ENCODE measurements at regions not wholly inside any gene's neighbourhood (a gene's known extent, or its start where the extent isn't known, plus 50 kb on each side); places are given as distances from the start of the nearest gene placed in this dataset.

- TF ChIP-seq, protein P1, sequence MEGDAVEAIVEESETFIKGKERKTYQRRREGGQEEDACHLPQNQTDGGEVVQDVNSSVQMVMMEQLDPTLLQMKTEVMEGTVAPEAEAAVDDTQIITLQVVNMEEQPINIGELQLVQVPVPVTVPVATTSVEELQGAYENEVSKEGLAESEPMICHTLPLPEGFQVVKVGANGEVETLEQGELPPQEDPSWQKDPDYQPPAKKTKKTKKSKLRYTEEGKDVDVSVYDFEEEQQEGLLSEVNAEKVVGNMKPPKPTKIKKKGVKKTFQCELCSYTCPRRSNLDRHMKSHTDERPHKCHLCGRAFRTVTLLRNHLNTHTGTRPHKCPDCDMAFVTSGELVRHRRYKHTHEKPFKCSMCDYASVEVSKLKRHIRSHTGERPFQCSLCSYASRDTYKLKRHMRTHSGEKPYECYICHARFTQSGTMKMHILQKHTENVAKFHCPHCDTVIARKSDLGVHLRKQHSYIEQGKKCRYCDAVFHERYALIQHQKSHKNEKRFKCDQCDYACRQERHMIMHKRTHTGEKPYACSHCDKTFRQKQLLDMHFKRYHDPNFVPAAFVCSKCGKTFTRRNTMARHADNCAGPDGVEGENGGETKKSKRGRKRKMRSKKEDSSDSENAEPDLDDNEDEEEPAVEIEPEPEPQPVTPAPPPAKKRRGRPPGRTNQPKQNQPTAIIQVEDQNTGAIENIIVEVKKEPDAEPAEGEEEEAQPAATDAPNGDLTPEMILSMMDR (IDR thresholded peaks at IDR 0.05; ENCODE audit: insufficient read depth, missing control alignments): no peak
- FAIRE-seq (no peak), DNase-seq (ENCODE audit: insufficient read length, low spot score) (no peak)
These were observed 440.3 kb upstream of the HS3ST5 start for GRCh38 chr6:114783083-114783482.

DNA sequence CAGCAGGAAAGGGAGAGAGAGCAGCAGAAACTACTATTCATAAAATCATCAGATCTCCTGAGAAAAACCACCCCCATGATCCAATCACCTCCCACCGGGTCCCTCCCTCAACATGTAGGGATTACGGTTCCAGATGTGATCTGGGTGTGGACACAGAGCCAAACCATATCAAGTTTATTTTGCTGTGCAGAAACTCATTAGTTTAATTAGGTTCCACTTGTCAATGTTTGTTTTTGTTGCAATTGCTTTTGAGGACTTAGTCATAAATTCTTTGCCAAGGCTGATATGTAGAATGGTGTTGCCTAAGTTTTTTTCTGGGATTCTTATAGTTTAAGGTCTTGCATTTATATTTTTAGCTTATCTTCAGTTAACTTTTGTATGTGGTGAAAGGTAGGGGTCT lies 422.0 kb upstream of the HS3ST5 start:
- FAIRE-seq (no peak), DNase-seq (ENCODE audit: insufficient read length, low spot score) (no peak)
- TF ChIP-seq, protein P1 (IDR thresholded peaks at IDR 0.05; ENCODE audit: insufficient read depth, missing control alignments): no peak

GRCh38 chr6:114762145-114762544 lies 419.3 kb upstream of the HS3ST5 start:
- TF ChIP-seq, protein P1 (IDR thresholded peaks at IDR 0.05; ENCODE audit: insufficient read depth, missing control alignments): no peak
- DNase-seq (ENCODE audit: insufficient read length, low spot score): no peak

DNA sequence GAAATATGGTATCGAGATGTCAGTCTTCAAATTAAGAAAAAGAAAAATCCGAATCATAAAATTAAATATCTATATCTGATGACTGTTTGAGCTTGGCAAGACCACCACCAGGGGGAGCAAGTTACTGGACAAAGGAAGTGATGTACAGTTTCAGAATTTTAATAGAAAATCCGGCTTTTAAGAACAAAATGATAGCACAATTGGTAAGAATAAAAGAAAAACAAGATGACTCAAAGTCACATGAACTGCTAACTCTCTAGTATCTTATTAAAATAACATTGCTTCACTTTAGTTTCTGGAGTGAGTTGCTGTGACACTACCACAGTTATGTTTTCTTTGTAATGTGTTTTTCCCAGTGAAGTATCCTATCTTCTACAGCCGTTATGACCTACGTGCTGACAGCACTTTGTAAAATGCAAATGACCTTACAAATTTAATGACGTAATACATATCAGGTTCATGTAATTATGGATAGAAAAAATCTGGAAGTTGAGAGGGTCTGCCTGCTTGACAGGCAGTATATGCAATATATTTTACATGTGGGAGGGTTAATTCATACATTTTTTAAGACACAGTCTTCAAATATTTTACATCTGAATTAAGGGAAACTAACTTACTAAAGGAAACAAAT lies 405.3 kb upstream of the HS3ST5 start:
- DNase-seq (ENCODE audit: insufficient read length, low spot score) (no peak), FAIRE-seq (peak; percentile 58)
- TF ChIP-seq, protein P1 (IDR thresholded peaks at IDR 0.05; ENCODE audit: insufficient read depth, missing control alignments): peak; percentile 79

More at GRCh38 chr6:114762145-114762544, 419.3 kb upstream of the HS3ST5 start:
- no peak for FAIRE-seq

DNA sequence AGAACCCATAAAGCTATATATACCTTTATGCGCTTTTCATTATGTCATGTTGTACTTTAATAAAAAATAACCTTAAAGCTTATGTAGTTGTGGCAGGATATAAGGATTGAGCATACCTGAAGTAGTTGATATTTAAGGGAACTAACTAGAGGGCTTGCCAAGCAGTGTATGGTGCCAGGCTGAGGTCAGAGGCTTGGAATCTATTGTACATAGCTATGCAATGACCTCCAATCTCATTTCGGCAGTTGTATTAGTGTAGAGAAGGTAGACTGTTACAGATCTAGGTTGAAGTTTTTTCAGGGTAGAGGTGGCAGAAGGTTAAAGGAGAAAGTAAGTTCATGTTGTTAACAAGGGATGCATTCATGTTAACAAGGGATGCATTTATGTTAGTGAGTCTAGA lies 397.7 kb upstream of the HS3ST5 start:
- DNase-seq (ENCODE audit: insufficient read length, low spot score) (no peak), FAIRE-seq (no peak)
- TF ChIP-seq, protein P1 (IDR thresholded peaks at IDR 0.05; ENCODE audit: insufficient read depth, missing control alignments): no peak

- FAIRE-seq: no peak
- TF ChIP-seq, protein P1 (IDR thresholded peaks at IDR 0.05; ENCODE audit: insufficient read depth, missing control alignments): no peak
- DNase-seq (ENCODE audit: insufficient read length, low spot score): no peak
These were observed 396.8 kb upstream of the HS3ST5 start for GRCh38 chr6:114739656-114740055.

DNA sequence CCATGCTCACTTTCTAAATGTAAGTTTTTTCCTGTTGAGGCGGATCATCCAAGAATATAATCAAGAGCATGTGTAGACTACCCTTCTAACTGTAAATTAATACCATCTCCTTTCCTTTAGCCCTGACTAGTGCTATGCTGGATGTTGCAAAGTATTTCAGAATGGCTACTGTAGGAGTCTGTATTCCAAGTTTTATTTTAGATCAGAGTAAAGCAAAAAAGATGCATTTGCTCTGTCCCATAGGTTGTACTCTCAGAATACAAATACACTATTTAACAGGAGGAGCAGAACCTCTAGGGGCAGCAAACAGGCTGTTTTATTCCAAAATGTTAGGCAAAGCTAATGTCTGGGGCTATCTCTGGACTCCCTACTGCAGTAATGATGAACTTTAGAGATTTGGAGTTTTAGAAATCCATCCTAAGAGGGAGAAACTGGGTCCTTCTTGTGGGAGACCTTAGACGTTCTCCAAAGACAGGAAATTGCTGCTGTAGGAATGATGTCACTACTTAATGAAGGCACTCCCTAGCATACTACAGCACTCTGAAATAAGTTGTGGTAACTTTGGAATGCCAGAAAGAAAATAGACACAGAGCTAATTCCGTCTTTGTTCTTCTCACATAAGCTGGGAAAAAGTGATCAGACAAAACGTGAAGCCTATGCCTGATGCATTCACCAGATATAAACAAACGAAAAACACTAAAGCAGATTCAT lies 392.4 kb upstream of the HS3ST5 start:
- TF ChIP-seq, protein P1 (IDR thresholded peaks at IDR 0.05; ENCODE audit: insufficient read depth, missing control alignments): no peak
- no peak for DNase-seq (ENCODE audit: insufficient read length, low spot score)
- no peak for FAIRE-seq
